OCI-LY7 (cell line): ENCODE measurements at regions not wholly inside any gene's neighbourhood (a gene's known extent, or its start where the extent isn't known, plus 50 kb on each side); places are given as distances from the start of the nearest gene placed in this dataset.

ENCODE experiments used
- EZH2phosphoT487 ChIP-seq: fragments of 200-600 bp; sonication (generic); IDR thresholded peaks from 2 replicates; pipeline ENCODE4 v1.6.1; 2018; ENCODE audit warnings: low read depth, borderline replicate concordance, mild to moderate bottlenecking, mixed run types, antibody characterized with exemption, low read length, moderate library complexity, mixed read lengths
- TF ChIP-seq, protein P1 (sequence below): fragments of 200-600 bp; sonication (generic); conservative IDR thresholded peaks from 2 replicates; pipeline ENCODE4 v1.5.1; 2014; ENCODE audit warnings: mild to moderate bottlenecking, antibody characterized with exemption, low read length, moderate library complexity, mixed read lengths

DNA sequence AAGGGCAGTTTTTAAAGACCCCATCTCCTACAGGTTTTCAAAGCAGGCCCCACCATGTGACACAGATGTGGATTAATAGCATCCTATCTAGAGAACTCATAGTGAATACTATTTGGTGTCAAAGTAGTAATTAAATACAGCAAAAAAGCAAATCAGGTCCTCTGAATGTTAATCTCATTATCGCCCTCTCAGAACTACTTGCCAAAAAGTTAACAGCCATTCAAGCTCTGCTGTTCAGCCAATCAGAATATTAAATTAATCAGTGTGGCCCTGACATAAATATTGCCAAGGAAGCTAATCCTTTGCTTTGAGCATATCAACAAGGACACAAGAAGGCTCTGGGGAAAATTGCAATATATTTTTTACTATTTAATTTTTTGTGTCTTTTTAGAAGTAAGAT lies 428.9 kb upstream of the SOX11 start:
- TF ChIP-seq, protein P1, sequence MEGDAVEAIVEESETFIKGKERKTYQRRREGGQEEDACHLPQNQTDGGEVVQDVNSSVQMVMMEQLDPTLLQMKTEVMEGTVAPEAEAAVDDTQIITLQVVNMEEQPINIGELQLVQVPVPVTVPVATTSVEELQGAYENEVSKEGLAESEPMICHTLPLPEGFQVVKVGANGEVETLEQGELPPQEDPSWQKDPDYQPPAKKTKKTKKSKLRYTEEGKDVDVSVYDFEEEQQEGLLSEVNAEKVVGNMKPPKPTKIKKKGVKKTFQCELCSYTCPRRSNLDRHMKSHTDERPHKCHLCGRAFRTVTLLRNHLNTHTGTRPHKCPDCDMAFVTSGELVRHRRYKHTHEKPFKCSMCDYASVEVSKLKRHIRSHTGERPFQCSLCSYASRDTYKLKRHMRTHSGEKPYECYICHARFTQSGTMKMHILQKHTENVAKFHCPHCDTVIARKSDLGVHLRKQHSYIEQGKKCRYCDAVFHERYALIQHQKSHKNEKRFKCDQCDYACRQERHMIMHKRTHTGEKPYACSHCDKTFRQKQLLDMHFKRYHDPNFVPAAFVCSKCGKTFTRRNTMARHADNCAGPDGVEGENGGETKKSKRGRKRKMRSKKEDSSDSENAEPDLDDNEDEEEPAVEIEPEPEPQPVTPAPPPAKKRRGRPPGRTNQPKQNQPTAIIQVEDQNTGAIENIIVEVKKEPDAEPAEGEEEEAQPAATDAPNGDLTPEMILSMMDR = no peak
- TF ChIP-seq EZH2phosphoT487 = no peak
